ENCODE measurements at regions not wholly inside any gene's neighbourhood (a gene's known extent, or its start where the extent isn't known, plus 50 kb on each side); places are given as distances from the start of the nearest gene placed in this dataset.

DNA sequence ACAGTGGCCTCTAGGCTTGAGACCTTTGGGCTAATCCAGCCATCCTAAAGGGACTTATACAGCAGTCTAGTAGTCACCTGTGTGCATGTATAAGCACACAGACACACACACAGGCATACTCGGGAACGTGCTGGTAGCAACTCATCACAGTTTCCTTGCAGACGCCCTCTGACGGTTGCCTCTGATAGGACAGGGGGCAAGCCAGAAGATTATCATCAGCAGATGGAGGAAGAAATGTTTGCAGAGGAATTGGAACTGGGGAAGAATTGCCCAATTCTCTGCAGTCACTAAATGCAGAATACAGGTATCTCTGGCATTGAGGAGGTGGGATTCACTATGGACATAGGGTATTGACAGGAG, 222.2 kb downstream of the C1orf94 start:
- no peaks in the 10 kb centered on the region for H3K9me3 ChIP-seq
- intact Hi-C loops (cut with DNase I), result no loop called here
- no peak for TF ChIP-seq CTCF (IDR thresholded peaks at IDR 0.05)
- H3K36me3 ChIP-seq, result no peaks in the 10 kb centered on the region
- no peak overlapping the region for H3K27ac ChIP-seq
- H3K4me1 ChIP-seq, result no peaks in the 10 kb centered on the region
- no peak overlapping the region for H3K9ac ChIP-seq (ENCODE audit: low read depth in 2 of 2, low read length in 2 of 2)
- DNase-seq, result no peak
- no peak overlapping the region for H3K4me3 ChIP-seq
- H3K27me3 ChIP-seq, result no peaks in the 10 kb centered on the region

GRCh38 chr1:34400675-34401074, 224.0 kb downstream of the C1orf94 start:
- DNase-seq, result no peak
- TF ChIP-seq CTCF (IDR thresholded peaks at IDR 0.05), result no peak
- no peak overlapping the region for H3K27ac ChIP-seq
- H3K4me1 ChIP-seq, result no peaks in the 10 kb centered on the region
- no peaks in the 10 kb centered on the region for H3K9me3 ChIP-seq
- H3K4me3 ChIP-seq, result no peak overlapping the region
- no peaks in the 10 kb centered on the region for H3K36me3 ChIP-seq
- H3K27me3 ChIP-seq, result no peaks in the 10 kb centered on the region
- intact Hi-C loops (cut with DNase I), result no loop called here
- no peak overlapping the region for H3K9ac ChIP-seq (ENCODE audit: low read depth in 2 of 2, low read length in 2 of 2)

- no peaks in the 10 kb centered on the region for H3K27me3 ChIP-seq
- H3K9ac ChIP-seq (ENCODE audit: low read depth in 2 of 2, low read length in 2 of 2), result no peak overlapping the region
- H3K9me3 ChIP-seq, result no peaks in the 10 kb centered on the region
- no peaks in the 10 kb centered on the region for H3K36me3 ChIP-seq
- intact Hi-C loops (cut with DNase I), result no loop called here
- DNase-seq, result peak; percentile 3
- TF ChIP-seq CTCF (IDR thresholded peaks at IDR 0.05), result no peak
- H3K4me1 ChIP-seq, result no peaks in the 10 kb centered on the region
- H3K27ac ChIP-seq, result no peak overlapping the region
- no peak overlapping the region for H3K4me3 ChIP-seq
Measured at GRCh38 chr1:34403156-34403555, 226.4 kb downstream of the C1orf94 start.

- DNase-seq, result peak; percentile 3
Measured at GRCh38 chr1:34404804-34405203, 228.1 kb downstream of the C1orf94 start.

DNA sequence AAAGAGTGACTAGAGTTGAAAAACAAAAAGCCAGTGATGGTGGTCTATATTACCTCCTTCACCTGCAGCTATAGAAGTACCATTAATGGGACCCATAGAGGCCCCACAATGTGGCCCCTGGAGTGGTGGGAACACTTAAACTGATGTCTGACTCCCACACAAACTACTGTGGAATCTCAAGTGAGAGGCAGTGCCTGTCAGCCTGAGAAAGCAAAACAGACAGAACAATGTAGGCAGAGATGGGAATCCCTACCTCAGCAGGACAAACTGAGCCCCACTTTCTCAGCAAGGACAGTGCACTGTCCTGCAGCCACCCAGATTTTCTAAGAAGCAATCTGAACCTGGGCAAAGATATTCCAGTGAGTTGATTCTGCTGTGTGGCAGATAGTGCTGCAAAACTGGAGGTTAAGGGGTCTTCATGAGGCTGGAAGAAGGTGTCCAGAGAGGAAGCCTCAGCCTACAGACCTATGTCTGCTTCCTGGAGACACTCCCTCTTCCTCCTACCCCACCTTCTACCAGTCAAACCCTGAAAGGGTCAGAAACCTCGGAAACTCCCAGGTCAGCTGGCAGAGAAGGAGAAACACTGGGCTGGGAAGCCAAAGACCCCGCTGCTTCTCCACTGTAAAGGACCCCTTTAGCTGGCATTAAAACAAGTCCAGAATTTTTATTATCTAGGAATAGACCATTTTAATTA, 228.7 kb downstream of the C1orf94 start:
- Histone ChIP-seq H3K9ac (ENCODE audit: low read depth in 2 of 2, low read length in 2 of 2) (no peak overlapping the region), H3K4me1 (no peaks in the 10 kb centered on the region)

More at GRCh38 chr1:34404804-34405203, 228.1 kb downstream of the C1orf94 start:
- Histone ChIP-seq H3K9me3 (no peaks in the 10 kb centered on the region), H3K9ac (ENCODE audit: low read depth in 2 of 2, low read length in 2 of 2) (no peak overlapping the region), H3K4me1 (no peaks in the 10 kb centered on the region), H3K36me3 (no peaks in the 10 kb centered on the region), H3K4me3 (no peak overlapping the region), H3K27ac (no peak overlapping the region), H3K27me3 (no peaks in the 10 kb centered on the region)
- intact Hi-C loops (cut with DNase I), result no loop called here
- no peak for TF ChIP-seq CTCF (IDR thresholded peaks at IDR 0.05)

More for the DNA sequence above, 228.7 kb downstream of the C1orf94 start:
- no peak overlapping the region for H3K4me3 ChIP-seq
- intact Hi-C loops (cut with DNase I), result no loop called here
- TF ChIP-seq CTCF (IDR thresholded peaks at IDR 0.05), result no peak
- H3K27ac ChIP-seq, result no peak overlapping the region
- DNase-seq, result peak; percentile 15
- H3K36me3 ChIP-seq, result no peaks in the 10 kb centered on the region
- no peaks in the 10 kb centered on the region for H3K27me3 ChIP-seq
- no peaks in the 10 kb centered on the region for H3K9me3 ChIP-seq
